Inferior parietal cortex (tissue), 1 donor: ENCODE measurements at regions not wholly inside any gene's neighbourhood (a gene's known extent, or its start where the extent isn't known, plus 50 kb on each side); places are given as distances from the start of the nearest gene placed in this dataset.
"Not testable (repeated sequence)": the region's sequence is repeated elsewhere in the genome, so short reads cannot be mapped to it uniquely, and the experiment has no call there.

Experiments
- DNase-seq: peaks from one replicate; pipeline ENCODE4 v3.0.0-alpha.2; 2016; ENCODE audit errors: extremely low spot score

GRCh38 chr12:33192226-33192625 lies 247.4 kb downstream of the SYT10 start:
- no peak for DNase-seq

DNA sequence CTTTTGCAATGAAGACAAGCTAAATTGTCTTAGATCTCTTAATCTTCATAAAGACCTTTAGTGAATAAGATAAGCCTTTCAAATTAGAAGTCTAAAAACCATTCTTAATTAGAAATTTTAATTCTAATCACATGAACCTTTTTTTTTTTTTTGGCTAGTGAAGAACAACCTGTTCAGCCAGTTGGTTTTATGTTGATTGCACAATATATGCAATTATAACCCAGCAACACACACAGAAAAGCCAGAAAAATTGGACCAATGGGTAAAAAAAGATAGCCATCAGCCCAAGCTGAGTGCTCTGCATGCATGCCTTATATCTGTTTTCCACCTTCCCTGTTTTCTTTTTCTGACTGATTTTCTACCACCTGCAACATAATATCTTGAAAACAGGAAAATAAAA lies 252.2 kb downstream of the SYT10 start:
- no peak for DNase-seq

DNA sequence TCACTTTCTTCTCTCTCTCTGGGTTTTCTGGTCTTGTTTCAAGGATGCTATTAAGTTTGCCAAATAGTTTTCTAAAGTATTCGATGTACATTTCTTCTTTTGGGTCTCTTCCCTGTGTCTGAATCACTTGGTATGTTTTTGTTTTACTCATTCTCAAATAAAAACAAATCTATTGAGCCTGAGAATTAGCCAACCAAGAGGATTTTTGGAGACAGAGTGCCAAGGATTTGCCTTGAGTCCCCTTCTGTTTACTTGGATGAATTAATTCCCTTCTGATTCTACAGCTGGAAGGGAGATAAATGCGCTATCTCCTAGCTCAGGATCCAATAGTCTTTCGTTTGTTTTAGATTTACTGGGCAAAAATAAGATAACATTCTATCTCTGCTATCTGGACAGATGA lies 255.5 kb downstream of the SYT10 start:
- no peak for DNase-seq

- DNase-seq = no peak
These were observed 257.1 kb downstream of the SYT10 start for GRCh38 chr12:33182485-33182884.

GRCh38 chr12:33180918-33181317 lies 258.7 kb downstream of the SYT10 start:
- no peak for DNase-seq

DNA sequence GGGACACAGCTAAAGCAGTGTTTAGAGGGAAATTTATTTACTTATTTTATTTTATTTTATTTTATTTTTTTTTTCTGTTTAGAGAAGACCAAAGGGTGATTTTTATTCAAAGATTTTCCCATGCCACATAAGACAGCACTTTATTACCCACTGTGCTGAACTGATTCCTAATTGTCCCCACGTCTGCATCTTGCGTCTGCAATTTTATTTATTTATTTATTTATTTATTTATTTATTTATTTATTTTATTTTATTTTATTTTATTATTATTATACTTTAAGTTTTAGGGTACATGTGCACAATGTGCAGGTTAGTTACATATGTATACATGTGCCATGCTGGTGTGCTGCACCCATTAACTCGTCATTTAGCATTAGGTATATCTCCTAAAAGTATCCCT lies 269.7 kb upstream of the PKP2 start:
- DNase-seq = not testable (repeated sequence)

GRCh38 chr12:33156042-33156441 lies 259.5 kb upstream of the PKP2 start:
- DNase-seq = no peak

DNA sequence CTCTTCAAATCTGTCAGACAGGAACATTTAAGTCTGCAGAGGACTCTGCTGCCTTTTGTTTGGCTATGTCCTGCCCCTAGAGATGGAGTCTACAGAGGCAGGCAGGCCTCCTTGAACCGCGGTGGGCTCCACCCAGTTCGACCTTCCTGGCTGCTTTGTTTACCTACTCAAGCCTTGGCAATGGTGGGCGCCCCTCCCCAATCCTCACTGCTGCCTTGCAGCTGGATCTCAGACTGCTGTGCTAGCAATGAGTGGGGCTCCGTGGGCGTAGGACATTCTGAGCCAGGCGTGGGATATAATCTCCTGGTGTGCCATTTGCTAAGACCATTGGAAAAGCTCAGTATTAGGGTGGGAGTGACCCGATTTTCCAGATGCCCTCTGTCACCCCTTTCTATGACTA lies 250.7 kb upstream of the PKP2 start:
- not testable (repeated sequence) for DNase-seq

- no peak for DNase-seq
These were observed 232.9 kb upstream of the PKP2 start for GRCh38 chr12:33129500-33129899.

DNA sequence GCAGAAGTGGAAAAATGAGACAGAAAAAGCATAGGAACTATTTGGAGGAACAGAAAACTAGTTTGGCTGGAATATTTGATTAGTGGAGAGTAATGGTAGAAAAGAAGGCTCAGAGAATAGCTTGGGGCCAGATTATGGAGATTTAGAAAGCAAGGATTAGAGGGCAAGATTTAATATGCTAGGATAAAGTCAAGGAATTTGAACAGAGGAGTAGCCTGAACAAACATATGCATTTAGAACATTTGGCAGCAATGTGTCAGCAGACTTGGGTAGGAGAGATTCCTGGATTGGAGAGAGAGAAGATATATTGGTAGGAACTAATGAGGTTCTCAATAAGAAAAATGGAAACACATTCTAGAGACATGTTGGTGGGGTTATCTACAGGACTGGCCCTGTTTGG lies 229.2 kb upstream of the PKP2 start:
- DNase-seq = no peak

DNA sequence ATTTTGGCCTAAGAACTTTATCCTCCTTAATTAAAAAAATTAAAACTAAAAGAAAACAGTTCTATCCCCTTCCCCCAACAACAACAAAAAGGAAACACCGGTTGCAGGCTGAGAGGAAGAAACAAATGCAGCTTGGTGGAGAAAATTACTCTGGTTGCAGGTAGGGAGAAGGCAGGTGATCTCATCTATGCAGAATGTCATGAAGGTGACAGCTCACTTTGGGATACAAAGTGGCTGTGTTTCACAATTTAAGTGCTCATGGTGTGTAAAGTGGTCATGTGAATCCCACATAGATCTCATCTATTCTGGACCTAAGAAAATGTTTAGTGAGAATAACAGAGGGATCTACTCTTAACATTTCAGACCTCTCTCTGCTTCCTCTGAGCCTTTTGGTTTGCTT lies 219.7 kb upstream of the PKP2 start:
- no peak for DNase-seq

- DNase-seq = no peak
These were observed 219.1 kb upstream of the PKP2 start for GRCh38 chr12:33115716-33116115.

DNA sequence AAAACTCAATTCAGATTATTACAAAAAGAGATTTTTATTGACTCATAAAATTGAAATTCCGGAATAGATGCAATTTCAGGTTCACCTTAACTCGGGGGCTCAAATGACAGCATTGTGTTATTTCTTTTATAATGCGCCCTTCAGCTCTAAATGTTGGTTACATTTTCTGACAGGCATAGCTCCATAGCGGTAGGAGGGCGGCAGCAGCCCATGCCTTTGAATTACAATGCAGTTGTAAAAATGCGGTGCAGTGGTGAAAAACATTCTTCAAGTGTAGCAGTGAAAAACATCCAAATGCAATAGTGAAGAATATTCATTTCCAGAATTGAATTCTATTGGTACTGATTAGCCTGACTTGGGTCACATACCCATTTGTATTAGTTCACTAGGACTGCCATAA lies 215.3 kb upstream of the PKP2 start:
- no peak for DNase-seq

DNA sequence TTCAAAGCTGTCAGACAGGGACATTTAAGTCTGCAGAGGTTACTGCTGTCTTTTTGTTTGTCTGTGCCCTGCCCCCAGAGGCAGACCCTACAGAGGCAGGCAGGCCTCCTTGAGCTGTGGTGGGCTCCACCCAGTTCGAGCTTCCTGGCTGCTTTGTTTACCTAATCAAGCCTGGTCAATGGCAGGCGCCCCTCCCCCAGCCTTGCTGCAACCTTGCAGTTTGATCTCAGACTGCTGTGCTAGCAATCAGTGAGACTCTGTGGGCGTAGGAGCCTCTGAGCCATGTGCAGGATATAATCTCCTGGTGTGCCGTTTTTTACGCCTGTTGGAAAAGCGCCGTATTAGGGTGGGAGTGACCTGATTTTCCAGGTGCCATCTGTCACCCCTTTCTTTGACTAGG lies 211.2 kb upstream of the PKP2 start:
- DNase-seq = not testable (repeated sequence)

DNA sequence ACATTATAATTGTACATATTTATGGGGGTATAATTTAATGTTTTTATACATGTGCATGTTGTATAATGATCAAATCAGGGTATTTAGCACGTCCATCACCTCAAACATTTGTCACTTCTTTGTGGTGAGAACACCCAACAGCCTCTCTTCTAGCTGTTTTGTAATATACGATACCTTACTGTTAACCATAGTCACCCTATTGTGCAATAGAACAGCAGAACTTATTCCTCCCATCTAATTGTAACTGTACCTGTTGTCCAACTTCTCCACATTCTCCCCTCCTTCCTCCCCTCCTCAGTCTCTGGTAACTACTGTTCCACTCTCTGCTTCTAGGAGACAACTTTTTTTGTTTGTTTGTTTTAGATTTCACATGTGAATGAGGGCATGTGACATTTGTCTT lies 197.0 kb upstream of the PKP2 start:
- DNase-seq = no peak

- not testable (repeated sequence) for DNase-seq
These were observed 191.3 kb upstream of the PKP2 start for GRCh38 chr12:33087876-33088275.

DNA sequence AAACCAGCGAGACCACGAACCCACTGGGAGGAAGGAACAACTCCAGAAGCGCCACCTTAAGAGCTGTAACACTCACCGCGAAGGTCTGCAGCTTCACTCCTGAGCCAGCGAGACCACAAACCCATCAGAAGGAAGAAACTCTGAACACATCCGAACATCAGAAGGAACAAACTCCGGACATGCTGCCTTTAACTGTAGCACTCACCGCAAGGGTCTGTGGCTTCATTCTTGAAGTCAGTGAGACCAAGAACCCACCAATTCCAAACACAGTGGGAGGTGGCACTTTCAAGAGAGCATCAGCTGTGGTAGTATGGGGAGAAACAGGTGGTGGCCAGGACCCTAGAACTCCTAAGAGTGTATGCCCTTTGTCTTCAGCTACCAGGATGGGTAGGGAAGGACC lies 179.8 kb upstream of the PKP2 start:
- DNase-seq = not testable (repeated sequence)

DNA sequence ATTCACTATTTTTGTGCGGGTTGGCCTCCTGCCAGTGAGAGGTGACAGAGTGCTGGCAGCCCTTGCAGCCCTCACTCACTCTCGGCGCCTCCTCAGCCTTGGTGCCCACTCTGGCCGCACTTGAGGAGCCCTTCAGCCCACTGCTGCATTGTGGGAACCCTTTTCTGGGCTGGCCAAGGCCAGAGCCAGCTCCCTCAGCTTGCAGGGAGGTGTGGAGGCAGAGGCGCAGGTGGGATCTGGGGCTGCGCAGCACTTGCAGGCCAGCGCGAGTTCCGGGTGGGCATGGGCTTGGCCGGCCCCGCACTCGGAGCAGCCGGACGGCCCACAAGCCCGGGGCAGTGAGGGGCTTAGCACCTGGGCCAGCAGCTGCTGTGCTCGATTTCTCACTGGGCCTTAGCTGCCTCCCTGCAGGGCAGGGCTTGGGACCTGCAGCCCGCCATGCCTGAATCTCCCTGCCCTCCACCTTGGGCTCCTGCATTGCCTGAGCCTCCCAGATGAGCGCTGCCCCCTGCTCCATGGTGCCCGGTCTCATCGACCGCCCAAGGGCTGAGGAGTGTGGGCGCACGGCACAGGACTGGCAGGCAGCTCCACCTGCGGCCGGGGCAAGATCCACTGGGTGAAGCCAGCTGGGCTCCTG lies 178.7 kb upstream of the PKP2 start:
- DNase-seq = not testable (repeated sequence)

- no peak for DNase-seq
These were observed 165.3 kb upstream of the PKP2 start for GRCh38 chr12:33061844-33062243.

DNA sequence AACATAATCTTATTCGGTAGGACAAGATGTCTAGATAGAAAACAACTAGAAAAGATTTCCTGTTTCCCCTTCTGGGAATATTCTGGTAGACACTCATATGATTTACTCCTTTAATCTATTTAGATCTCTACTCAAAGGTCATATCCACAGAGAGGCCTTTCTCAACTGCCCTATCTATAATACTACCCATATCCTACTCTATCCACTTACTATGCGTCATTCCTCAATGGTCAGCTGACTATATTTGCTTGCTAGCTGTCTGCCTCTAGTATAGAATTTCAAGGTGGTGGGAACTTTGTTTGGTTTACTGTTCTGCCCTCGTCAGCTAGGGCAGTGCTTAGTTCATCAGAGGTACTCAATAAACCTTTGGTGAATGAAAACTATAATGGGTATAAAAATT lies 157.8 kb upstream of the PKP2 start:
- DNase-seq = no peak

GRCh38 chr12:33052141-33053051 lies 155.8 kb upstream of the PKP2 start:
- DNase-seq = no peak

- no peak for DNase-seq
These were observed 151.1 kb upstream of the PKP2 start for GRCh38 chr12:33047666-33048065.

GRCh38 chr12:33044447-33044846 lies 147.9 kb upstream of the PKP2 start:
- DNase-seq = no peak
